Gastrocnemius medialis (tissue), 4 donors: ENCODE measurements at regions not wholly inside any gene's neighbourhood (a gene's known extent, or its start where the extent isn't known, plus 50 kb on each side); places are given as distances from the start of the nearest gene placed in this dataset.

Experiments used
- CTCF ChIP-seq, 5 experiments: fragments of 450-650 bp in 3 of 5; fragments of 200-600 bp in 2 of 5; sonication (generic) in 2 of 5; IDR thresholded peaks in 4 of 5; conservative IDR thresholded peaks in 1 of 5; 1 replicate in 4 of 5; 2 replicates in 1 of 5; pipeline ENCODE4 v1.5.1; 2016 to 2019; ENCODE audit warnings: antibody characterized with exemption in 5 of 5, mild to moderate bottlenecking in 3 of 5, moderate library complexity in 3 of 5
- POLR2A ChIP-seq, 2 donors: fragments of 450-650 bp; IDR thresholded peaks; one replicate each; pipeline ENCODE4 v1.6.1; 2017; ENCODE audit warnings: antibody characterized with exemption in 2 of 2, mild to moderate bottlenecking in 2 of 2, moderate library complexity in 2 of 2

- TF ChIP-seq POLR2A (IDR thresholded peaks at IDR 0.05): no peak
- TF ChIP-seq CTCF (IDR thresholded peaks at IDR 0.05 in 4 of 5, conservative IDR thresholded peaks at IDR 0.05 in 1 of 5): no peak
Observed at GRCh38 chr2:38467768-38468455, 90.8 kb upstream of the ATL2 start.
